ENCODE measurements at regions not wholly inside any gene's neighbourhood (a gene's known extent, or its start where the extent isn't known, plus 50 kb on each side); places are given as distances from the start of the nearest gene placed in this dataset.

GRCh38 chr4:128483041-128483440 lies 195.4 kb upstream of the PGRMC2 start:
- Histone ChIP-seq H3K27ac (replicated peaks) (no peak overlapping the region), H3K4me3 (replicated peaks; ENCODE audit: insufficient read depth, low read length) (no peak overlapping the region), H3K27me3 (ENCODE audit: insufficient read depth, poor library complexity, severe bottlenecking) (no peaks in the 10 kb centered on the region)
- TF ChIP-seq POLR2AphosphoS5 (IDR thresholded peaks at IDR 0.05; ENCODE audit: low read depth) (no peak), SPI1 (IDR thresholded peaks at IDR 0.05; ENCODE audit: borderline replicate concordance, low read depth) (no peak), CTCF (IDR thresholded peaks at IDR 0.05; ENCODE audit: insufficient read depth, low read length) (no peak), REST (IDR thresholded peaks at IDR 0.05; ENCODE audit: insufficient replicate concordance, low read depth) (no peak), GABPA (IDR thresholded peaks at IDR 0.05; ENCODE audit: low read depth) (no peak)
- DNase-seq (ENCODE audit: low read depth in 1 of 2, low spot score in 1 of 2) = no peak

- Histone ChIP-seq H3K4me3 (replicated peaks; ENCODE audit: insufficient read depth, low read length) (no peak overlapping the region), H3K27me3 (ENCODE audit: insufficient read depth, poor library complexity, severe bottlenecking) (no peaks in the 10 kb centered on the region), H3K27ac (replicated peaks) (no peak overlapping the region)
- no peak for TF ChIP-seq REST (IDR thresholded peaks at IDR 0.05; ENCODE audit: insufficient replicate concordance, low read depth)
- no peak for TF ChIP-seq GABPA (IDR thresholded peaks at IDR 0.05; ENCODE audit: low read depth)
- no peak for TF ChIP-seq POLR2AphosphoS5 (IDR thresholded peaks at IDR 0.05; ENCODE audit: low read depth)
- no peak for TF ChIP-seq SPI1 (IDR thresholded peaks at IDR 0.05; ENCODE audit: borderline replicate concordance, low read depth)
- no peak for TF ChIP-seq CTCF (IDR thresholded peaks at IDR 0.05; ENCODE audit: insufficient read depth, low read length)
- DNase-seq (ENCODE audit: low read depth in 1 of 2, low spot score in 1 of 2) = no peak
These were observed 194.3 kb upstream of the PGRMC2 start for GRCh38 chr4:128481752-128482480.

GRCh38 chr4:128480945-128481344 lies 193.3 kb upstream of the PGRMC2 start:
- TF ChIP-seq GABPA (IDR thresholded peaks at IDR 0.05; ENCODE audit: low read depth) (no peak), POLR2AphosphoS5 (IDR thresholded peaks at IDR 0.05; ENCODE audit: low read depth) (no peak), REST (IDR thresholded peaks at IDR 0.05; ENCODE audit: insufficient replicate concordance, low read depth) (no peak), CTCF (IDR thresholded peaks at IDR 0.05; ENCODE audit: insufficient read depth, low read length) (no peak)
- no peak overlapping the region for H3K4me3 ChIP-seq (replicated peaks; ENCODE audit: insufficient read depth, low read length)
- no peaks in the 10 kb centered on the region for H3K27me3 ChIP-seq (ENCODE audit: insufficient read depth, poor library complexity, severe bottlenecking)
- H3K27ac ChIP-seq (replicated peaks) = no peak overlapping the region
- no peak for DNase-seq (ENCODE audit: low read depth in 1 of 2, low spot score in 1 of 2)
